ENCODE measurements at regions not wholly inside any gene's neighbourhood (a gene's known extent, or its start where the extent isn't known, plus 50 kb on each side); places are given as distances from the start of the nearest gene placed in this dataset.

DNA sequence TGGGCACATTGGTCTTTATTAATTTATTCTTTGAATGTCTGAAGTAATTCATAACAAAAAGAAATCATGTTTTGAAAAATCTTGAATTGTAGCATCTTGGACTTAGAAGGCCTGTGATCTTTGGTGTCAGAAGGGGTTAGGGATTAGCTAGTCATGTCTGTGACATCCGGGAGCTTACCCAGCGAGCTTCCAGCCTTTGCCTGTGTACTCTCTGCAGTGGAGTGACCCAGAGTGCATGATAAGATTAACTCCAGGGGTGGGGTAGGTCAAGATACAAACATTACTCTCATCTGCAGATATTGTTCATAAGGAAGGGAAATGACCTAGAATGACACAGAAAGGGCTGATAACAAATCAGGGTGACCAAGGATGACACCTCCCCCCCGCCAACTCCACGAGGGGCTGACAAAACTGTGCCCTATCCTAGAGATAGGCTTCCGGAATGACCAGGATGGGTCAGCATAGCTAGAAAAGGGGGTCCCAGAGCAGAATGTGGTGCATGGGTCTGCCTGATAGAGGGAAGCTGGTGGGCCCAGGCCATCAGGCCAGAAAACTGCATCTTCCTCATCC, 56.6 kb upstream of the BLCAP start:
- Histone ChIP-seq H3K9ac (replicated peaks; ENCODE audit: extremely low read depth, insufficient read depth, low read length) (no peak overlapping the region), H3K36me3 (ENCODE audit: control insufficient read depth in 2 of 2, extremely low read depth in 1 of 2, insufficient read depth in 2 of 2, low read length in 2 of 2) (no peaks in the 10 kb centered on the region), H3K79me2 (ENCODE audit: control insufficient read depth, insufficient read depth, low read length) (no peaks in the 10 kb centered on the region), H3K4me1 (ENCODE audit: control insufficient read depth, extremely low read depth, insufficient read depth, low read length) (no peaks in the 10 kb centered on the region), H3K4me2 (ENCODE audit: insufficient read depth, low read length) (no peak overlapping the region), H3K9me1 (replicated peaks; ENCODE audit: control insufficient read depth, extremely low read depth, insufficient read depth, low read length) (no peaks in the 10 kb centered on the region), H3K27ac (ENCODE audit: insufficient read depth, low read depth, low read length) (no peak overlapping the region), H2AFZ (ENCODE audit: low read depth, low read length) (no peak overlapping the region), H4K20me1 (replicated peaks; ENCODE audit: control insufficient read depth, extremely low read depth, insufficient read depth, low read length) (no peaks in the 10 kb centered on the region), H3K9me3 (replicated peaks; ENCODE audit: control insufficient read depth, insufficient read depth, low read length) (no peaks in the 10 kb centered on the region), H3K27me3 (ENCODE audit: control insufficient read depth in 2 of 2, insufficient read depth in 2 of 2, low read length in 2 of 2) (peaks cover 2 to 20% of the 10 kb centered on the region in 2 experiments), H3K4me3 (replicated peaks in 1 of 3; ENCODE audit: insufficient read depth in 1 of 3, low read depth in 1 of 3, low read length in 3 of 3) (no peak overlapping the region)
- dilution Hi-C loops (cut with MboI; ENCODE audit: extremely low pct_ligation_motif_present, low sequenced_read_pairs) (no loop called here), intact Hi-C loops (cut with micrococcal nuclease) (no loop called here)
- FAIRE-seq (no peak), DNase-seq (ENCODE audit: low read depth, low spot score) (no peak)
- no TSS peak for BruUV-seq (replicated peaks)
- POLR2A ChIA-PET: no interaction called here
- TF ChIP-seq POLR2AphosphoS5 (IDR thresholded peaks at IDR 0.05; ENCODE audit: insufficient read depth, low read depth, low read length): no peak
- no peak for TF ChIP-seq MAX (IDR thresholded peaks at IDR 0.05; ENCODE audit: insufficient read depth, insufficient read length)
- TF ChIP-seq JUN (IDR thresholded peaks at IDR 0.05; ENCODE audit: borderline replicate concordance, insufficient read depth, insufficient read length, low read depth): no peak
- TF ChIP-seq, protein P1, sequence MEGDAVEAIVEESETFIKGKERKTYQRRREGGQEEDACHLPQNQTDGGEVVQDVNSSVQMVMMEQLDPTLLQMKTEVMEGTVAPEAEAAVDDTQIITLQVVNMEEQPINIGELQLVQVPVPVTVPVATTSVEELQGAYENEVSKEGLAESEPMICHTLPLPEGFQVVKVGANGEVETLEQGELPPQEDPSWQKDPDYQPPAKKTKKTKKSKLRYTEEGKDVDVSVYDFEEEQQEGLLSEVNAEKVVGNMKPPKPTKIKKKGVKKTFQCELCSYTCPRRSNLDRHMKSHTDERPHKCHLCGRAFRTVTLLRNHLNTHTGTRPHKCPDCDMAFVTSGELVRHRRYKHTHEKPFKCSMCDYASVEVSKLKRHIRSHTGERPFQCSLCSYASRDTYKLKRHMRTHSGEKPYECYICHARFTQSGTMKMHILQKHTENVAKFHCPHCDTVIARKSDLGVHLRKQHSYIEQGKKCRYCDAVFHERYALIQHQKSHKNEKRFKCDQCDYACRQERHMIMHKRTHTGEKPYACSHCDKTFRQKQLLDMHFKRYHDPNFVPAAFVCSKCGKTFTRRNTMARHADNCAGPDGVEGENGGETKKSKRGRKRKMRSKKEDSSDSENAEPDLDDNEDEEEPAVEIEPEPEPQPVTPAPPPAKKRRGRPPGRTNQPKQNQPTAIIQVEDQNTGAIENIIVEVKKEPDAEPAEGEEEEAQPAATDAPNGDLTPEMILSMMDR (IDR thresholded peaks at IDR 0.05; ENCODE audit: extremely low read depth in 1 of 2, insufficient read depth in 1 of 2, low read depth in 1 of 2, low read length in 2 of 2): no peak
- no peak for TF ChIP-seq GATA2 (IDR thresholded peaks at IDR 0.05; ENCODE audit: insufficient read depth, insufficient read length, low read depth, low read length)
- TF ChIP-seq FOS (IDR thresholded peaks at IDR 0.05; ENCODE audit: borderline replicate concordance, insufficient read depth, low read length): no peak
- no peak for TF ChIP-seq MYC (IDR thresholded peaks at IDR 0.05; ENCODE audit: low read depth, low read length)
- no peak for TF ChIP-seq POLR2A (IDR thresholded peaks at IDR 0.05; ENCODE audit: low read depth, low read length)
- CTCF ChIA-PET: no interaction called here
